GM04504 (cell line): ENCODE measurements at regions not wholly inside any gene's neighbourhood (a gene's known extent, or its start where the extent isn't known, plus 50 kb on each side); places are given as distances from the start of the nearest gene placed in this dataset.

Source experiments
- DNase-seq: peaks from one replicate; pipeline ENCODE4 v3.0.0-alpha.2; 2012; ENCODE audit warnings: low read depth

GRCh38 chr12:17809206-17809605, 280.8 kb downstream of the RERGL start:
- DNase-seq: no peak

- no peak for DNase-seq
Measured at GRCh38 chr12:17802657-17803641, 287.0 kb downstream of the RERGL start.

- DNase-seq: no peak
Measured at GRCh38 chr12:17793854-17794253, 296.1 kb downstream of the RERGL start.

GRCh38 chr12:17778242-17778641, 311.8 kb downstream of the RERGL start:
- no peak for DNase-seq

GRCh38 chr12:17763366-17763765, 326.6 kb downstream of the RERGL start:
- no peak for DNase-seq

GRCh38 chr12:17759982-17760381, 330.0 kb downstream of the RERGL start:
- DNase-seq: no peak
